SU-DHL-6 (cell line): ENCODE measurements at regions not wholly inside any gene's neighbourhood (a gene's known extent, or its start where the extent isn't known, plus 50 kb on each side); places are given as distances from the start of the nearest gene placed in this dataset.

Experiments used
- CTCF ChIP-seq: fragments of 200-600 bp; sonication (generic); IDR thresholded peaks from one replicate; pipeline ENCODE4 v1.5.1; 2017; ENCODE audit warnings: antibody characterized with exemption, mild to moderate bottlenecking, low read length, moderate library complexity; ENCODE audit not compliant: insufficient read depth, poor library complexity, severe bottlenecking
- EZH2phosphoT487 ChIP-seq: fragments of 200-600 bp; sonication (generic), shearing (Covaris generic); conservative IDR thresholded peaks from 2 replicates; pipeline ENCODE4 v1.6.1; 2018; ENCODE audit warnings: mild to moderate bottlenecking, antibody characterized with exemption, low read length, moderate library complexity, mixed read lengths

DNA sequence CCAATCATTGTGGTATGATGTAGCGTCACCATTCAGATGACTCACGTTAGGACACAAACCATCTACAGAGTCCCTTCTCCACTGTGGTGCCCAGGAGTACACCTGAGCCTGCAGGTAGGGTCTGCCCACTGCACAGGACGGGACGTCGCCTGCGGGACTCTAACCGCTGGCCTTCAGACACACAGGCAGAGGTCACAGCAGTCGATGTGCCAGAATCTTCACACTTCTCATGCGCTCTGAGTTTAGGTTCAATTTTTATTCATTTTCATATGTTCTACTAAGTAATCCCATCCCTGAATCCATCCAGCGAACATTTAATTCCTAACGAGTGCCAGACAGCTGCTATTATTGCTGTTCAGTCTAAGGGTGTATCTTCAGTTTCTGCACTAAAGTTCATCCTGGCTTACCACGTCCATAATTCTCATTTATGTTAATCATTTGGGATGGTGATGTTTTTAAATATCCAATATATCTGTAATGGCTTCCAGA lies 73.3 kb downstream of the CXCL12 start:
- TF ChIP-seq CTCF = no peak
- TF ChIP-seq EZH2phosphoT487 = no peak
